HG02588 (cell line): ENCODE measurements at regions not wholly inside any gene's neighbourhood (a gene's known extent, or its start where the extent isn't known, plus 50 kb on each side); places are given as distances from the start of the nearest gene placed in this dataset.

Source experiments
- ATAC-seq: cut with Tn5 transposase; IDR thresholded peaks from one replicate; pipeline ENCODE4 v1.9.1; 2021; ENCODE audit warnings: mild to moderate bottlenecking, moderate library complexity; ENCODE audit not compliant: unreplicated experiment

GRCh38 chr6:170163405-170164170, 127.3 kb downstream of the DLL1 start:
- no peak for ATAC-seq

- no peak for ATAC-seq
Observed at GRCh38 chr6:170162775-170163404, 128.0 kb downstream of the DLL1 start.

GRCh38 chr6:170162011-170162774, 128.7 kb downstream of the DLL1 start:
- ATAC-seq: no peak

- no peak for ATAC-seq
Observed at GRCh38 chr6:170160628-170161611, 130.0 kb downstream of the DLL1 start.

- ATAC-seq: no peak
Observed at GRCh38 chr6:170160031-170160627, 130.7 kb downstream of the DLL1 start.

- no peak for ATAC-seq
Observed at GRCh38 chr6:170159022-170159965, 131.6 kb downstream of the DLL1 start.

GRCh38 chr6:170158296-170159021, 132.4 kb downstream of the DLL1 start:
- no peak for ATAC-seq

GRCh38 chr6:170157567-170158218, 133.2 kb downstream of the DLL1 start:
- ATAC-seq: no peak

GRCh38 chr6:170156448-170157375, 134.2 kb downstream of the DLL1 start:
- ATAC-seq: no peak

GRCh38 chr6:170155464-170156196, 135.2 kb downstream of the DLL1 start:
- ATAC-seq: no peak

GRCh38 chr6:170153436-170154319, 137.2 kb downstream of the DLL1 start:
- ATAC-seq: no peak

- ATAC-seq: no peak
Observed at GRCh38 chr6:170152989-170153388, 137.9 kb downstream of the DLL1 start.

GRCh38 chr6:170152124-170152926, 138.6 kb downstream of the DLL1 start:
- no peak for ATAC-seq

GRCh38 chr6:170151804-170152123, 139.1 kb downstream of the DLL1 start:
- ATAC-seq: no peak
